Suprapubic skin (tissue), 4 donors: ENCODE measurements at regions not wholly inside any gene's neighbourhood (a gene's known extent, or its start where the extent isn't known, plus 50 kb on each side); places are given as distances from the start of the nearest gene placed in this dataset.

Experiments used
- DNase-seq, 2 donors: peaks; one replicate each; pipeline ENCODE4 v3.0.0-alpha.2; 2019; ENCODE audit warnings: low spot score in 2 of 2
- H3K27ac ChIP-seq: fragments of 200-600 bp; sonication (generic); one replicate; pipeline ENCODE4 v1.5.1; 2019
- H3K27me3 ChIP-seq: fragments of 200-600 bp; sonication (generic); one replicate; pipeline ENCODE4 v1.5.1; 2019
- H3K36me3 ChIP-seq: fragments of 200-600 bp; sonication (generic); one replicate; pipeline ENCODE4 v1.5.1; 2019
- H3K4me1 ChIP-seq: fragments of 200-600 bp; sonication (generic); one replicate; pipeline ENCODE4 v1.5.1; 2019
- H3K4me3 ChIP-seq: fragments of 200-600 bp; sonication (generic); one replicate; pipeline ENCODE4 v1.5.1; 2019; ENCODE audit warnings: mild to moderate bottlenecking
- H3K9me3 ChIP-seq: fragments of 200-600 bp; sonication (generic); one replicate; pipeline ENCODE4 v1.5.1; 2019
- EP300 ChIP-seq: sonication (generic); formaldehyde crosslinking; IDR thresholded peaks from one replicate; pipeline ENCODE4 v1.6.1; 2017; ENCODE audit warnings: antibody characterized with exemption
- POLR2A ChIP-seq, 2 donors: fragments of 450-650 bp; IDR thresholded peaks; one replicate each; pipeline ENCODE4 v1.6.1; 2017; ENCODE audit warnings: antibody characterized with exemption in 2 of 2, mild to moderate bottlenecking in 2 of 2, moderate library complexity in 2 of 2
- POLR2AphosphoS5 ChIP-seq, 3 donors: sonication (generic); formaldehyde crosslinking; IDR thresholded peaks; one replicate each; pipeline ENCODE4 v1.6.1; 2017; ENCODE audit warnings: antibody characterized with exemption in 3 of 3
- WGBS: methylation state at CpG from one replicate; pipeline ENCODE4 v1.1.5; 2018; 5-methylcytosine and 5-hydroxymethylcytosine counted together
- TF ChIP-seq, protein P1 (sequence below), 2 donors: fragments of 200-600 bp in 1 of 2; fragments of 450-650 bp in 1 of 2; sonication (generic) in 1 of 2; IDR thresholded peaks; one replicate each; pipeline ENCODE4 v1.5.1; 2016 to 2019; ENCODE audit warnings: antibody characterized with exemption in 2 of 2, mild to moderate bottlenecking in 1 of 2, moderate library complexity in 1 of 2

GRCh38 chr2:217326238-217327022 lies 466.6 kb upstream of the TNP1 start:
- no peaks in the 10 kb centered on the region for H3K9me3 ChIP-seq
- DNase-seq, result no peak
- TF ChIP-seq, protein P1, sequence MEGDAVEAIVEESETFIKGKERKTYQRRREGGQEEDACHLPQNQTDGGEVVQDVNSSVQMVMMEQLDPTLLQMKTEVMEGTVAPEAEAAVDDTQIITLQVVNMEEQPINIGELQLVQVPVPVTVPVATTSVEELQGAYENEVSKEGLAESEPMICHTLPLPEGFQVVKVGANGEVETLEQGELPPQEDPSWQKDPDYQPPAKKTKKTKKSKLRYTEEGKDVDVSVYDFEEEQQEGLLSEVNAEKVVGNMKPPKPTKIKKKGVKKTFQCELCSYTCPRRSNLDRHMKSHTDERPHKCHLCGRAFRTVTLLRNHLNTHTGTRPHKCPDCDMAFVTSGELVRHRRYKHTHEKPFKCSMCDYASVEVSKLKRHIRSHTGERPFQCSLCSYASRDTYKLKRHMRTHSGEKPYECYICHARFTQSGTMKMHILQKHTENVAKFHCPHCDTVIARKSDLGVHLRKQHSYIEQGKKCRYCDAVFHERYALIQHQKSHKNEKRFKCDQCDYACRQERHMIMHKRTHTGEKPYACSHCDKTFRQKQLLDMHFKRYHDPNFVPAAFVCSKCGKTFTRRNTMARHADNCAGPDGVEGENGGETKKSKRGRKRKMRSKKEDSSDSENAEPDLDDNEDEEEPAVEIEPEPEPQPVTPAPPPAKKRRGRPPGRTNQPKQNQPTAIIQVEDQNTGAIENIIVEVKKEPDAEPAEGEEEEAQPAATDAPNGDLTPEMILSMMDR (IDR thresholded peaks at IDR 0.05), result no peak
- H3K4me3 ChIP-seq, result no peak overlapping the region
- no peaks in the 10 kb centered on the region for H3K27me3 ChIP-seq
- H3K36me3 ChIP-seq, result no peaks in the 10 kb centered on the region
- H3K27ac ChIP-seq, result no peak overlapping the region
- WGBS, result 60% methylated on average over 1 of the region's 1 CpG
- peaks cover 15% of the 10 kb centered on the region for H3K4me1 ChIP-seq

DNA sequence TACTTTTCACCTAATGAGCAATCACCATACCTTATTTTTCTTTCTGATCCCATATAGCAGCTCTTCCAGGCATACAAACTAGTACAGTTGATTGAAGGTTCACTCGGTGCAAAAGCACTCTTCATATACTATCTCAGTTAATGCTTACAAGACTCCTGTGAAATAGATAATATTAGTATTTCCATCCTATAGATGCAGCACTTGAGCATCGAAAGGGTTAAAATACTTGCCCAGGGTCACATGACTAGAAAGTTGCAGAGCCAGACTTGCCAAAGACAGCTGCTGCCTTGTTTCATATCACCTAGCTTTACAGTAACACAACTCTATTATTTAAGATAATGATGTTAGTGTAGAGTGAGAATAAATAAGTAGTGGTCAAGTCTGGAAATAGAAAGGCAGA lies 466.0 kb upstream of the TNP1 start:
- no peak overlapping the region for H3K27ac ChIP-seq
- DNase-seq, result no peak
- TF ChIP-seq POLR2AphosphoS5 (IDR thresholded peaks at IDR 0.05) (no peak), EP300 (no peak)
- TF ChIP-seq, protein P1 (IDR thresholded peaks at IDR 0.05), result no peak
- WGBS, result 76% methylated on average over 2 of the region's 2 CpGs
- no peaks in the 10 kb centered on the region for H3K27me3 ChIP-seq
- H3K4me1 ChIP-seq, result peaks cover 15% of the 10 kb centered on the region
- H3K9me3 ChIP-seq, result no peaks in the 10 kb centered on the region
- H3K4me3 ChIP-seq, result no peak overlapping the region
- no peaks in the 10 kb centered on the region for H3K36me3 ChIP-seq

DNA sequence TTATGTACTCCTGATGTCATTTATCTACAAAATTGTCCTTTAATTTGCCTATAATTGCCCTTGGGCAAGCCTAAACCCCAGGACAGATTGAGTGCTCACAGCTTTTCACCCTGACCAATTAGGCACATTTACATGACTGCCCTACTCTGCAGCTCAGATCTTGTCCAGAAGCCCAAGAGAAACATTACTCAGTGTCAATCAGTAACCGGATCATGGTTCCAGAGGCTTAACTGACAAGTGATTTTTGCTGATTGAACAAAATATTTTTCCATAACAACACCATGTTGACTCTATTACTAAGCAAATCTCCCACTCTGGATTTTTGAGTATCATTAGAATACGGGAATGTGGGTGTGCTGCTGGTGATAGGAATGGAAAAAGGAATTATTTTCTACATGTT lies 465.4 kb upstream of the TNP1 start:
- WGBS, result 83% methylated on average over 2 of the region's 2 CpGs
- no peak for DNase-seq
- TF ChIP-seq POLR2A (IDR thresholded peaks at IDR 0.05) (no peak), EP300 (no peak), POLR2AphosphoS5 (IDR thresholded peaks at IDR 0.05) (no peak)
- TF ChIP-seq, protein P1 (IDR thresholded peaks at IDR 0.05), result no peak
- Histone ChIP-seq H3K27ac (no peak overlapping the region), H3K36me3 (no peaks in the 10 kb centered on the region), H3K9me3 (no peaks in the 10 kb centered on the region), H3K4me1 (peaks cover 15% of the 10 kb centered on the region), H3K4me3 (no peak overlapping the region), H3K27me3 (no peaks in the 10 kb centered on the region)

- WGBS, result 65% methylated on average over 1 of the region's 1 CpG
- no peak for TF ChIP-seq POLR2A (IDR thresholded peaks at IDR 0.05)
- TF ChIP-seq, protein P1 (IDR thresholded peaks at IDR 0.05), result no peak
- no peak for TF ChIP-seq EP300
- no peak for TF ChIP-seq POLR2AphosphoS5 (IDR thresholded peaks at IDR 0.05)
- Histone ChIP-seq H3K27me3 (no peaks in the 10 kb centered on the region), H3K27ac (no peak overlapping the region), H3K4me3 (no peak overlapping the region), H3K4me1 (no peaks in the 10 kb centered on the region), H3K36me3 (no peaks in the 10 kb centered on the region), H3K9me3 (no peaks in the 10 kb centered on the region)
- DNase-seq, result no peak
Measured at GRCh38 chr2:217316743-217317142, 456.9 kb upstream of the TNP1 start.

DNA sequence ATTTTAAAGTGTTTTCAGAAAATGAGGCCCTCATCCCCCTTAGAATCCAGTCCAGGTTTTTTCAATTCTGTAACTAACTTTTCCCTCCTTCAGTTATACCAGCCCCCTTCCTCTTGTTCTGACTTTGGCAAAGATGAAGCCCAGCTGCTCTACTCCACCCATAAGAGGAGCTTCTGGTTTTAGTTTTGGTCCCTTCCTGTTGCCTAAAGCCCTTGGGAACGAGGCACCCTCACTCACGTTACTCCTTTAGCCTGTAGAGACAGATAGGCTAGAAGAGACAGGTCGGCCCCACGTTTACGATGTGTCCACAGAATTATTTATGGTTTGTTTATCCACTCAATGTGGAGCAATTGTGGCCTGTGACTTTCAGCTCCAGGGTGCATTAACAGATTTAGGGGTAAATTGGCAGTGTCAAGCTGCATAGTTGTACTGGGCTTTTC lies 454.2 kb upstream of the TNP1 start:
- 40% methylated on average over 5 of the region's 5 CpGs for WGBS
- Histone ChIP-seq H3K4me3 (no peak overlapping the region), H3K9me3 (no peaks in the 10 kb centered on the region), H3K27ac (no peak overlapping the region), H3K36me3 (no peaks in the 10 kb centered on the region), H3K27me3 (no peaks in the 10 kb centered on the region), H3K4me1 (no peaks in the 10 kb centered on the region)
- no peak for TF ChIP-seq POLR2AphosphoS5 (IDR thresholded peaks at IDR 0.05)
- TF ChIP-seq EP300, result no peak
- TF ChIP-seq, protein P1 (IDR thresholded peaks at IDR 0.05), result no peak
- TF ChIP-seq POLR2A (IDR thresholded peaks at IDR 0.05), result no peak
- no peak for DNase-seq
